ENCODE measurements at regions not wholly inside any gene's neighbourhood (a gene's known extent, or its start where the extent isn't known, plus 50 kb on each side); places are given as distances from the start of the nearest gene placed in this dataset.

DNA sequence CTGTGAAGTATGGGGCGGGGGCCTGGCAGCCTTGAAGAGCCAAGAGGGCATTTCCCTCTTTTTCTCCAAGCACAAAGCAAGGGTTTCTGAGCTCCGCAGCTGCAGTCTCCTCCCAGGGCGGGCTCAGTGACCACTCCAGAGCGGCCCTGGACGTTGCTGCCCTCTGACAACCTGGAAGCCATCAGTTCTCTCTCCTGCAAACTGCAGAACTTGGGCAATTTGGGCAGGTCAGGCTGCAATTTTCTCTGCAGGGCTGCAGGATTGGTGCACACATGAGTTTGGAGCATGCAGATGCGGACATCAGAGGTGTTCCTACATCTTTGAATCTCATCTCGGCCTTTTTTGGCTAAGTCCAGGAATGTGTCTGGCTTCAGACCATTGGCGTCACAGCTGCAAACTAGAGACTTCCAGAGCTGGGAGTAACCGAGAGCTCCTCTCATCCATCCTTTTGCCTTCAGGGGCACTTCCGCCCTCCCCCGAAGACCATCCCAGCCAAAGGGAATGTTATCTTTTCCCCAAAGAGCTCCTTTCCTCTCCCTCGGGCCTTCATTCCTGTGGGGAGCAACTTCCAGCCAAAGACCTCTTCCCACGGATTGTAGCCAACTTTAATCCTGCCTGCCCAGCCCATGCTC, 139.6 kb upstream of the WNT4 start:
- no peak overlapping the region for H3K9ac ChIP-seq (ENCODE audit: low read depth, low read length)
- H3K36me3 ChIP-seq (ENCODE audit: control insufficient read depth, insufficient read depth, low read length): no peaks in the 10 kb centered on the region
- no peaks in the 10 kb centered on the region for H3K27me3 ChIP-seq (ENCODE audit: control insufficient read depth, insufficient read depth, low read length)
- H3K4me3 ChIP-seq (ENCODE audit: low read depth, low read length): no peak overlapping the region
- no peak overlapping the region for H3K27ac ChIP-seq (ENCODE audit: low read depth, low read length)
- H3K9me3 ChIP-seq (ENCODE audit: control insufficient read depth, insufficient read depth, low read length): no peaks in the 10 kb centered on the region
- H3K4me1 ChIP-seq (ENCODE audit: control insufficient read depth, insufficient read depth, low read length): no peaks in the 10 kb centered on the region

DNA sequence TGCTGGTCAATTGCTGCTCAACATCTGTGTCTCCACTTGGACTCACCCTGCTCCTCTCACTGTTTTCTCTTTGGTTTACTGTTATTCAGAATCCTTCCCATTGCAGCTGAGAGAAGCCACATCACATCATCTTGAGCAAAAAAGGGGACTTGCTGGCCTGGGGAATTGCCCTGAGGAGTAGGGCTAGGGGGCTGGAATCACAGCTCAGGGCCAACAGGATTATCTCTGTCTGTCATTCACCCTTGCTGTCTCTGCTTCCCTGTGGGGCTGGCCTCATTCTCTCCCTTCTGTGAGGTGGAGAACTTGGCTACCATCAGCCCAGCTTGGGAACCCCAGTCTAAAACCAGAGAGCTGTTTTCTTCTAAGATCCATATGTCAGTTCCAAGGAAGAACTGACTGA, 140.7 kb upstream of the WNT4 start:
- Histone ChIP-seq H3K9ac (ENCODE audit: low read depth, low read length) (no peak overlapping the region), H3K4me3 (ENCODE audit: low read depth, low read length) (no peak overlapping the region), H3K36me3 (ENCODE audit: control insufficient read depth, insufficient read depth, low read length) (no peaks in the 10 kb centered on the region), H3K27ac (ENCODE audit: low read depth, low read length) (no peak overlapping the region), H3K27me3 (ENCODE audit: control insufficient read depth, insufficient read depth, low read length) (no peaks in the 10 kb centered on the region), H3K9me3 (ENCODE audit: control insufficient read depth, insufficient read depth, low read length) (no peaks in the 10 kb centered on the region), H3K4me1 (ENCODE audit: control insufficient read depth, insufficient read depth, low read length) (peaks cover 5% of the 10 kb centered on the region; the same call in 1 of the 2 replicates)

DNA sequence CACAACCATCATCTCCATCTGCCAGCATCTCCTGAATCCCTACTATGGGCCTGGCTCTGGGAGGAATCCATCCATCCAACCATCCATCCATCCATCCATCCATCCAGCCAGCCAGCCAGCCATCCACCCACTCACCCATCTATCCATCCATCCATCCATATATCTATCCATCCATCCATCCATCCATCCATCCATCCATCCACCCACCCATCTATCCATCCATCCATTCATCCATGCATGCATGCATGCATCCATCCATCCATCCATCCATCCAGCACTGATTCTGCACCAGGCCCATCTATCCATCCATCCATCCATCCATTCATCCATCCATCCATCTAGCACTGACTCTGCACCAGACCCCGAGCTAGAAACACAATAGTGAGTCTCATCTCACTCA, 141.3 kb upstream of the WNT4 start:
- no peaks in the 10 kb centered on the region for H3K9me3 ChIP-seq (ENCODE audit: control insufficient read depth, insufficient read depth, low read length)
- no peaks in the 10 kb centered on the region for H3K36me3 ChIP-seq (ENCODE audit: control insufficient read depth, insufficient read depth, low read length)
- no peak overlapping the region for H3K4me3 ChIP-seq (ENCODE audit: low read depth, low read length)
- peaks cover 5% of the 10 kb centered on the region; the same call in 1 of the 2 replicates for H3K4me1 ChIP-seq (ENCODE audit: control insufficient read depth, insufficient read depth, low read length)
- H3K27ac ChIP-seq (ENCODE audit: low read depth, low read length): no peak overlapping the region
- no peak overlapping the region for H3K9ac ChIP-seq (ENCODE audit: low read depth, low read length)
- H3K27me3 ChIP-seq (ENCODE audit: control insufficient read depth, insufficient read depth, low read length): no peaks in the 10 kb centered on the region

DNA sequence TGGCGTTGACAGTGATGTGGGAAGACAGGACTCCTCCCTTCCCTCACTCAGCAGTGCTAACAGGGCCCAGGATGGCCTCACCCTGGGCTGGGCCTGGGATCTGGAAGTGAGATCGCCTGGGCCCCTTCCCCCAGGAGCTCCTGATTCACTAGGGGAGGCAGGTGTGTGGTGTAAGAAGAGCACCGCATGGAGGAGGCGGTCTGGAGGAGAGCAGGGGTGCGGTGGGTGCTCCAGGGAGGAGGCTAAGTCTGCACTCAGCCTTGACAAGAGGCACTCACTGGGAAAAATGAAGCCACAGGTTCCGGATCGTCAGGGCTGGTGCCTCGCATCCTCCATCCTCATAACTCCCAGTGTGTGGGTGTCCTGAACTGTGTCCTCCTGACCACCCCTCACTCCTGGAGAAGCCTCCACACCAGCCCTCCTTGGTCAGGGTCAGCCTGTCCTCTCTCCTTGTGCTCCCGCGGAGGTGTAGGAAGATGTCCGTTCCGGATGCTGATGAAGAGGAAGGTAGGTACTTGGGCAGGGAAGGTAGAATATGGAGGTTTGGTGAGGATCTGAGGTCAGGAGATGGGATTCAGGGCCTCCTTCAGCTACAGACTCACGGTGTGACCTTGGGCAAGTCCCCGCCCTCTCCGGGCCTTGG, 142.1 kb upstream of the WNT4 start:
- Histone ChIP-seq H3K27me3 (ENCODE audit: control insufficient read depth, insufficient read depth, low read length) (no peaks in the 10 kb centered on the region), H3K4me1 (ENCODE audit: control insufficient read depth, insufficient read depth, low read length) (peaks cover 5% of the 10 kb centered on the region; the same call in 1 of the 2 replicates), H3K9ac (ENCODE audit: low read depth, low read length) (no peak overlapping the region), H3K36me3 (ENCODE audit: control insufficient read depth, insufficient read depth, low read length) (no peaks in the 10 kb centered on the region), H3K9me3 (ENCODE audit: control insufficient read depth, insufficient read depth, low read length) (no peaks in the 10 kb centered on the region), H3K4me3 (ENCODE audit: low read depth, low read length) (no peak overlapping the region), H3K27ac (ENCODE audit: low read depth, low read length) (no peak overlapping the region)

DNA sequence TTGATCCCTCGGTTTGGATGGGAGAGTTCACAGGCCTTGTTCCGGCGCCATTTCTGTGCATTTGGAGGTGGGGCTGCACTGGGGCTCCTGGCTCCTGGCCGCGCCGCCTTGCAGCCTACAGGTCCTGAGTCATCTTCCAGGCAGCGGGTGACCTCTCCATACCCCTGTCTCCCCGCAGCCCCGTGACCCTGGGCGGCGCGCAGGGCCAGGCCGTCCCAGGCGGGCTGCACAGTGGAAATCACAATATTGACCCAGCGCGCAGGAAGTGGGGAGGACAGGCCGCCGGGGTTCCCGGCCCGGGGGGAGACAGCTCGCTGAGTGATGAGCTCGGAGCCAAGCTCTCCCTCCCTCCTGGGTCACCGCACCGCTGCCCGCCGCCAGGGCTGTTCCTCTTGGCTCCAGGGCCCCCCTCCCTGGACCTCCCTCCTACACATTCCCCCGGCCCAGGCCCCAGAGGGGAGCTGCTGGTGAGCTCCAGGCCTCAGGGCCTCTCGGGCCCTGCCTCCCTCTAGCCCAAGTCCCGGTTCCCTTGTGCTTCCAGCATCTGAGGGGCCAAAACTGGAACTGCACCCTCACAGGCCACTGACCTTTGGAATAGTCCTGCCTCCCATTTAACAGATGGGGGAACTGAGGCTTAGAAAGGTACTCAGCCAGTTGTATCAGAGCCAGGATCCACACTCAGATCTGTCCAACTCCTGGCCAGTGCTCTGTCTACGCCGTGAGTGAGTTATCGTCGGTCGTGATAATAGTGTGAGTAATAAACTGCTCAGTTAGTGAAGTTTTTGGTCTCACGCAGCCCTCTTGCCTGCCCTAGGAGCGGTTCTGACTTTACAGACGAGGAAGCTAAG, 142.9 kb upstream of the WNT4 start:
- H3K4me3 ChIP-seq (ENCODE audit: low read depth, low read length): no peak overlapping the region
- no peaks in the 10 kb centered on the region for H3K27me3 ChIP-seq (ENCODE audit: control insufficient read depth, insufficient read depth, low read length)
- no peak overlapping the region for H3K27ac ChIP-seq (ENCODE audit: low read depth, low read length)
- H3K9me3 ChIP-seq (ENCODE audit: control insufficient read depth, insufficient read depth, low read length): no peaks in the 10 kb centered on the region
- no peaks in the 10 kb centered on the region for H3K36me3 ChIP-seq (ENCODE audit: control insufficient read depth, insufficient read depth, low read length)
- no peak overlapping the region for H3K9ac ChIP-seq (ENCODE audit: low read depth, low read length)
- peaks cover 5% of the 10 kb centered on the region; the same call in 1 of the 2 replicates for H3K4me1 ChIP-seq (ENCODE audit: control insufficient read depth, insufficient read depth, low read length)

DNA sequence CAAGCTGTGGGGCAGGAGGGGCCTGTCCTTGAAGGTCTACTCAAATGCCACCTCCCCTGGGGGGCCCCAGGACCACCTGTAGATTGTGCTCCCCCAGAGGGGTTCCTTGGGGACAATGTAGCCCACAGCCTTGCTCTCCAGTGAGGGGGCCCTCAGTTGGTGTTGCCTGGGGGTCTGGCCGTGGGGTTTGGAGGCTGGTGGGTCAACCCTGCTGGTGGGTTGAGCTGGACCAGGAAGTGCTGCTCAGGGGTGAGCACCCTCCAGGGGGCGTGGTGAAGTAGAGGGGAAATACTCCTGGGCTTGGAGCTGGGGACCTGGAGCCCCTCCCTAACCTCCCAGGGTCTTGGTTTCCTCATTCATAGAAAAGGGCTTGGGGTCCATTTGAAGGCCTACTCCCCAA, 143.6 kb upstream of the WNT4 start:
- no peak overlapping the region for H3K9ac ChIP-seq (ENCODE audit: low read depth, low read length)
- H3K27me3 ChIP-seq (ENCODE audit: control insufficient read depth, insufficient read depth, low read length): no peaks in the 10 kb centered on the region
- no peaks in the 10 kb centered on the region for H3K36me3 ChIP-seq (ENCODE audit: control insufficient read depth, insufficient read depth, low read length)
- no peak overlapping the region for H3K27ac ChIP-seq (ENCODE audit: low read depth, low read length)
- no peaks in the 10 kb centered on the region for H3K9me3 ChIP-seq (ENCODE audit: control insufficient read depth, insufficient read depth, low read length)
- H3K4me1 ChIP-seq (ENCODE audit: control insufficient read depth, insufficient read depth, low read length): peaks cover 5% of the 10 kb centered on the region; the same call in 1 of the 2 replicates
- H3K4me3 ChIP-seq (ENCODE audit: low read depth, low read length): no peak overlapping the region

DNA sequence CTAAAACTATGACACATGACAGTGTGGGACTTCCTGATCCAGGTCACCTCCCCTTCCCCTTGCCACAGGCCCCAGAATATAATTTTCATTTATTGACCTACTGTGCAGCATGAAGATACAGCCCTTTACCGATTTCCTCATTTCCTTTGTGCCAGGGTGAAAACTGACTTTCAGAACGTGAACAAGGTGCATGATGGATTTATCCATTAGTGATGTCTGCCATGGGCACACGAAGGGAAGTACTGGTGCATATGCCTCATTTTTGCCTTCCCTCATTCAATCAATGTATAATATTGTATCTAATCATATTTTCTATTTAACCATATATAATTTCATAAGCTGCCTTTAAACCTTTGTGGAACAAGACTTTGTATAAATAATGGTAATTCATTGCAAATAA, 144.4 kb upstream of the WNT4 start:
- Histone ChIP-seq H3K27me3 (ENCODE audit: control insufficient read depth, insufficient read depth, low read length) (no peaks in the 10 kb centered on the region), H3K36me3 (ENCODE audit: control insufficient read depth, insufficient read depth, low read length) (no peaks in the 10 kb centered on the region)

DNA sequence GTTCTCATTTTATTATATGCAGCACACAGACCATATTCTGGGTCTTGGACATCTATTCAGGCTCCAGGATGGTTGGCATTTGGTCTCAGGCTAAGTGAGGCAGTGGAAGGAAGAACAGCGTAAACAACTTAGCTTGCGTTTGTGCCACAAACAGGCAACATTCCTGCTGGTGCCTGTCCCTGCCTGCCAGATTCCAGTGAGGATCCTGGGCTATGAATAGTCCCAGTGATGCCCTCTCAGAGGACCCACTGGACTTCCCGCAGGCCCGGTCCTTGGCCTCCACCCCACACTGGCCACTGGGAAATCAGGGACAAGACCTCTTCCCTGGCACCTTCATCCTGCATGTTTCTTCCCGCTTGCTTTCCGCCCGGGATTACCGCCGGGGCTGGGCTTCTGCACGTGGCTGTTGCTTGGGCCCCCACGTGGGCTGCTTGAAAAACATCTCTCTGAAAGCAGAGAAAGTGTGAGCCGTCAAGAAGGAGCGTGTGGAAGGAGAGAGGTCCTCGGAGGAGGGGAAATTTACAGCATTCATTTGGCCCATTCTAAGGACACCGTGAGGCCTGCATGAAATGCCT, 145.1 kb upstream of the WNT4 start:
- H3K9me3 ChIP-seq (ENCODE audit: control insufficient read depth, insufficient read depth, low read length): no peaks in the 10 kb centered on the region
- no peaks in the 10 kb centered on the region for H3K36me3 ChIP-seq (ENCODE audit: control insufficient read depth, insufficient read depth, low read length)
- H3K4me3 ChIP-seq (ENCODE audit: low read depth, low read length): no peak overlapping the region
- H3K27me3 ChIP-seq (ENCODE audit: control insufficient read depth, insufficient read depth, low read length): no peaks in the 10 kb centered on the region
- no peak overlapping the region for H3K9ac ChIP-seq (ENCODE audit: low read depth, low read length)
- peaks cover 5% of the 10 kb centered on the region; the same call in 1 of the 2 replicates for H3K4me1 ChIP-seq (ENCODE audit: control insufficient read depth, insufficient read depth, low read length)
- H3K27ac ChIP-seq (ENCODE audit: low read depth, low read length): no peak overlapping the region

More for the DNA sequence above, 144.4 kb upstream of the WNT4 start:
- Histone ChIP-seq H3K4me3 (ENCODE audit: low read depth, low read length) (no peak overlapping the region), H3K27ac (ENCODE audit: low read depth, low read length) (no peak overlapping the region), H3K4me1 (ENCODE audit: control insufficient read depth, insufficient read depth, low read length) (peaks cover 5% of the 10 kb centered on the region; the same call in 1 of the 2 replicates), H3K9me3 (ENCODE audit: control insufficient read depth, insufficient read depth, low read length) (no peaks in the 10 kb centered on the region), H3K9ac (ENCODE audit: low read depth, low read length) (no peak overlapping the region)

DNA sequence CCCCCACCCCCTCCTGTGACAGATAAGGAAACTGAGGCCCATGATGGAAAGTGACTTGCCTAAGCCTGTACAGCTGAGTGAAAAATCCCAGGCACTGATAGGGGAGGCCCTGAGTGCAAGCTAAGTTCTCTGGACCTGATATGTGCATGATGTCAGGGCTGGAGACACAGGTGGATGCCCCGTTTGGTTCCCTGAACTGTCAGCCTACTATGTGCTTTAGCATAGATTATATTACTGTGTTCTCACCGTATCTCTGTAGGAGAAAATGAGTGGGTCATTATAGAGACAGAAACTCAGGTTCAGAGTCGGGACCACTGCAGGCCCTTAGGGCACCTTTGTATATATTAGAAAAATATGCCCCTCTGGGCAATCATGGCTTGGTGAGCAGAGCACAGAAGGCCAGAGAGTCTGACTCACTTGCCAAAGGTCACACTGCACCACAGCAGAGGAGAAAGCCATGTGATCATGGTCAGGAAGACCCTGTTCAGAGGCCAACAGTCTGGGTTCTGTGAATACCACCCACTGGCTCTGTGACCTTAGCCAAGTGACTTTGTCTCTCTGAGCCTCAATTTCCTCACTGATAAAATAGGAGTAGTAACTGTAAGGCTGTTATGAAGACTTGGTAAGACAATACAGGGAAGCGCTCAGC, 145.8 kb upstream of the WNT4 start:
- H3K36me3 ChIP-seq (ENCODE audit: control insufficient read depth, insufficient read depth, low read length): no peaks in the 10 kb centered on the region
- H3K4me3 ChIP-seq (ENCODE audit: low read depth, low read length): no peak overlapping the region
- H3K27me3 ChIP-seq (ENCODE audit: control insufficient read depth, insufficient read depth, low read length): no peaks in the 10 kb centered on the region
- H3K9me3 ChIP-seq (ENCODE audit: control insufficient read depth, insufficient read depth, low read length): no peaks in the 10 kb centered on the region
- H3K9ac ChIP-seq (ENCODE audit: low read depth, low read length): no peak overlapping the region
- H3K4me1 ChIP-seq (ENCODE audit: control insufficient read depth, insufficient read depth, low read length): peaks cover 5% of the 10 kb centered on the region; the same call in 1 of the 2 replicates
- no peak overlapping the region for H3K27ac ChIP-seq (ENCODE audit: low read depth, low read length)

DNA sequence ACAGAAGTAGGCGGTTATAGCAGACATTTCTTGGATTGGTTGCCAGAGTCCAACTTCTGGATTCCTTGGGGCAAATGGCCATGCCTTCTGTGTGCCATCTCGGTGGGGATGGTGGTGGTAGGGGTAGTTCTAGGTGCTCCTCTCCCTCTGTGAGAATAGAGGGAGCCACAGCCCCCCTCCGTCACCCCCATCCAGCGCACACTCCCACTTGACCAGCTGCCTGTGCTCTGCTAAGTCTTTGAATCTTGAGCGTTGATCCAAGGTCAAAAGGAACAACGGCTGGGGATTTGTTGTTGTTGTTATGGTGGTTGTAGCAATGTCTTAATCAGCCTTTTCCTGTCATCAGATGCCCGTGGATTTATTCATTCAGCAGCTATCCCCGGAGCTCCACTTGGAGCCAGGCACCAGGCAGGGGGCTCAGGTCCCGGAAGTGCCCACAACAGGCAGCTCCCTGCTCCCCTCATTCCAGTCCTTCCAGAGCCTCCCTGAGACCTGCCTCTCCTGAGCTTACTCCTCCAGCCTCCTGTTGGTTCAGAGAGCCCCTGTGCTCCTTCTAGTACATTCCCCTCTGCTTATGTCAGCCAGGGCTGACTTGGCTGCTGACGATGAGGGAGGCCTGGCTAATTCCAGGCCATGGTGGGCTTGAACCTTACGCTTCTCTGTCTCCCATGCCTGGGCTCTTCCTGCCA, 146.6 kb upstream of the WNT4 start:
- Histone ChIP-seq H3K9me3 (ENCODE audit: control insufficient read depth, insufficient read depth, low read length) (no peaks in the 10 kb centered on the region), H3K9ac (ENCODE audit: low read depth, low read length) (no peak overlapping the region), H3K4me1 (ENCODE audit: control insufficient read depth, insufficient read depth, low read length) (peaks cover 5% of the 10 kb centered on the region; the same call in 1 of the 2 replicates), H3K4me3 (ENCODE audit: low read depth, low read length) (no peak overlapping the region), H3K27me3 (ENCODE audit: control insufficient read depth, insufficient read depth, low read length) (no peaks in the 10 kb centered on the region), H3K36me3 (ENCODE audit: control insufficient read depth, insufficient read depth, low read length) (no peaks in the 10 kb centered on the region), H3K27ac (ENCODE audit: low read depth, low read length) (no peak overlapping the region)

Data from HUES48 (cell line).